Transverse colon (tissue), 4 donors: ENCODE measurements at regions not wholly inside any gene's neighbourhood (a gene's known extent, or its start where the extent isn't known, plus 50 kb on each side); places are given as distances from the start of the nearest gene placed in this dataset.

Source experiments
- CTCF ChIP-seq, 5 experiments: fragments of 200-600 bp in 3 of 5; fragments of 450-650 bp in 2 of 5; sonication (generic) in 3 of 5; IDR thresholded peaks; 1 replicate in 2 of 5; 2 replicates in 3 of 5; pipeline ENCODE4 v1.5.1; 2016 to 2017; ENCODE audit warnings: antibody characterized with exemption in 5 of 5, inconsistent platforms in 3 of 5, mild to moderate bottlenecking in 2 of 5, moderate library complexity in 1 of 5
- EP300 ChIP-seq: sonication (generic); formaldehyde crosslinking; IDR thresholded peaks from one replicate; pipeline ENCODE4 v1.6.1; 2017; ENCODE audit warnings: antibody characterized with exemption, low read depth
- POLR2A ChIP-seq: fragments of 450-650 bp; IDR thresholded peaks from one replicate; pipeline ENCODE4 v1.6.1; 2016; ENCODE audit warnings: antibody characterized with exemption, mild to moderate bottlenecking, moderate library complexity
- POLR2AphosphoS5 ChIP-seq, 3 donors: sonication (generic); formaldehyde crosslinking; IDR thresholded peaks; one replicate each; pipeline ENCODE4 v1.6.1; 2016; ENCODE audit warnings: antibody characterized with exemption in 3 of 3

- TF ChIP-seq CTCF (IDR thresholded peaks at IDR 0.05) (no peak), POLR2A (no peak), POLR2AphosphoS5 (IDR thresholded peaks at IDR 0.05) (no peak), EP300 (no peak)
Measured at GRCh38 chr14:34104489-34105397, 153.9 kb upstream of the EGLN3 start.
